ENCODE measurements at regions not wholly inside any gene's neighbourhood (a gene's known extent, or its start where the extent isn't known, plus 50 kb on each side); places are given as distances from the start of the nearest gene placed in this dataset.

GRCh38 chr12:78586790-78587189 lies 277.8 kb upstream of the SYT1 start:
- intact Hi-C loops (cut with DNase I; ENCODE audit: low total_unique reads), result no loop called here
- WGBS, 5 donors, result 82 to 90% (median 88%) methylated on average over 1 of the region's 1 CpG; no CpG with 5 or more reads in 1 of the 5 donors

GRCh38 chr12:78599366-78599765 lies 265.2 kb upstream of the SYT1 start:
- intact Hi-C loops (cut with DNase I; ENCODE audit: low total_unique reads), result no loop called here
- no peak overlapping the region for H3K27ac ChIP-seq
- H3K9me3 ChIP-seq, result peaks cover 0 to 20% (median 15%) of the 10 kb centered on the region in 8 donors
- 59 to 92% (median 72%) methylated on average over 3 of the region's 3 CpGs for WGBS, 5 donors
- no peaks in the 10 kb centered on the region for H3K36me3 ChIP-seq
- no peak for TF ChIP-seq POLR2A (IDR thresholded peaks at IDR 0.05)
- TF ChIP-seq POLR2AphosphoS5 (IDR thresholded peaks at IDR 0.05), result no peak
- TF ChIP-seq CTCF (IDR thresholded peaks at IDR 0.05 in 8 of 11, conservative IDR thresholded peaks at IDR 0.05 in 3 of 11), result no peak
- no peak overlapping the region for H3K4me3 ChIP-seq
- no peak for DNase-seq
- no peaks in the 10 kb centered on the region for H3K27me3 ChIP-seq (replicated peaks in 1 of 7)
- no peaks in the 10 kb centered on the region for H3K4me1 ChIP-seq

More at GRCh38 chr12:78586790-78587189, 277.8 kb upstream of the SYT1 start:
- Histone ChIP-seq H3K27me3 (replicated peaks in 1 of 7) (no peaks in the 10 kb centered on the region), H3K4me1 (no peaks in the 10 kb centered on the region), H3K27ac (no peak overlapping the region), H3K9me3 (peaks cover 0 to 51% (median 31%) of the 10 kb centered on the region in 8 donors), H3K36me3 (no peaks in the 10 kb centered on the region), H3K4me3 (no peak overlapping the region)
- DNase-seq, result peak; percentile 42
- TF ChIP-seq POLR2AphosphoS5 (IDR thresholded peaks at IDR 0.05) (no peak), POLR2A (IDR thresholded peaks at IDR 0.05) (no peak), CTCF (IDR thresholded peaks at IDR 0.05 in 8 of 11, conservative IDR thresholded peaks at IDR 0.05 in 3 of 11) (no peak)

- no peaks in the 10 kb centered on the region for H3K4me1 ChIP-seq
- intact Hi-C loops (cut with DNase I; ENCODE audit: low total_unique reads), result no loop called here
- H3K4me3 ChIP-seq, result no peak overlapping the region
- no peaks in the 10 kb centered on the region for H3K36me3 ChIP-seq
- no peak for DNase-seq
- 85 to 96% (median 88%) methylated on average over 1 of the region's 1 CpG for WGBS, 5 donors
- no peaks in the 10 kb centered on the region for H3K27me3 ChIP-seq (replicated peaks in 1 of 7)
- no peak overlapping the region for H3K27ac ChIP-seq
- TF ChIP-seq POLR2AphosphoS5 (IDR thresholded peaks at IDR 0.05), result no peak
- TF ChIP-seq POLR2A (IDR thresholded peaks at IDR 0.05), result no peak
- no peak for TF ChIP-seq CTCF (IDR thresholded peaks at IDR 0.05 in 8 of 11, conservative IDR thresholded peaks at IDR 0.05 in 3 of 11)
- peaks cover 0 to 25% (median 16%) of the 10 kb centered on the region in 8 donors for H3K9me3 ChIP-seq
Measured at GRCh38 chr12:78600541-78600940, 264.0 kb upstream of the SYT1 start.

- no peak for TF ChIP-seq CTCF (IDR thresholded peaks at IDR 0.05 in 8 of 11, conservative IDR thresholded peaks at IDR 0.05 in 3 of 11)
- no peak for TF ChIP-seq POLR2AphosphoS5 (IDR thresholded peaks at IDR 0.05)
- no peak for TF ChIP-seq POLR2A (IDR thresholded peaks at IDR 0.05)
- intact Hi-C loops (cut with DNase I; ENCODE audit: low total_unique reads), result no loop called here
- Histone ChIP-seq H3K9me3 (peaks cover 0 to 14% (median 2%) of the 10 kb centered on the region in 8 donors), H3K4me3 (no peak overlapping the region), H3K27me3 (replicated peaks in 1 of 7) (no peaks in the 10 kb centered on the region), H3K4me1 (no peaks in the 10 kb centered on the region), H3K27ac (no peak overlapping the region), H3K36me3 (no peaks in the 10 kb centered on the region)
- DNase-seq, result no peak
Measured at GRCh38 chr12:78611504-78611903, 253.1 kb upstream of the SYT1 start.

Measured in spleen (tissue), 11 donors.